GM19395 (cell line): ENCODE measurements at regions not wholly inside any gene's neighbourhood (a gene's known extent, or its start where the extent isn't known, plus 50 kb on each side); places are given as distances from the start of the nearest gene placed in this dataset.

Experiments used
- ATAC-seq: cut with Tn5 transposase; IDR thresholded peaks from one replicate; pipeline ENCODE4 v1.9.1; 2021; ENCODE audit warnings: mild to moderate bottlenecking, moderate library complexity; ENCODE audit not compliant: unreplicated experiment

DNA sequence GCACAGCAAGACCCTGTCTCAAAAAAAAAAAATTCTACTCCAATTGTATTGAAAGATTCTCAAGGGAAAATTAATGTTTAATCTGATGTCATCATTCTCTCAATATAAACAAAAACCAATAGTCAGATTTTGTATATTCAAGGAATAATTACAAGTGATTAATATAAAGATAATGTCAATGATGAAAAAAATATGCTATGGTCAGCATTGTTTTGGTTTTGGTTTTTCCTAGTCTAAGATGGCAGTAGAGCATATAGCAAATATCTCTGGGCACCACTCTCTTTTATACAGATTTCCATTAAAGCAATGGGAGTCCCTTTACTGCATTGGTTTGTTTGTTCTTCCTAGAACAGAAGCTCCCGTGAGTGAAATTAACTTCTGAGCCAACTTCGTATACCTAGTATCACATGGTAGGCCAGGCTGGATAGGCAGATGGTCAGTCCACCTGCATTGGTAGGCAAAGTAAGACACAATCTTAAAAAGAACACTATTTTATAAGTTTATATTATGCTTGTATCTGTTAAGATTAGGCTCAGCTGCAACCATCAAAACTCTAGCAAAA, 523.8 kb upstream of the JARID2 start:
- no peak for ATAC-seq

DNA sequence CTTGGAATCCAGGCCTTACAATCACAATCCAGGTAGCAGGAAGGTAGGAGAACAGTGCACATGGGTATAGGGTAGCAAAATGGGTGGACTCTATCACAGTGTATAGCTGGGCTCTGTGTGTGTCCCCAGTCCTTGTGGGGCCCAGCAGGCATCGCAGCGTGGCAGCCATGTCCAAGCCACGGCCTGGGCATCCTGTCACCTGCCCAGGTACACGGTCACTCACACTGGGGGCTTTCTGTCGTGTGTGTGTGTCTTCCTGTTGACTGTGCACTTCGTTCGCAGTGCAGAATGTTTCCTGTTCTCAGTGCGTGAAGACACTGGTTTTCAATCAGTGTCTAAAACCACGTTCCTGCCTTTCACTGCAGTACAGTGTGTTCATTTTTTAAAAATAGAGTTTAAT, 523.2 kb upstream of the JARID2 start:
- ATAC-seq = no peak

DNA sequence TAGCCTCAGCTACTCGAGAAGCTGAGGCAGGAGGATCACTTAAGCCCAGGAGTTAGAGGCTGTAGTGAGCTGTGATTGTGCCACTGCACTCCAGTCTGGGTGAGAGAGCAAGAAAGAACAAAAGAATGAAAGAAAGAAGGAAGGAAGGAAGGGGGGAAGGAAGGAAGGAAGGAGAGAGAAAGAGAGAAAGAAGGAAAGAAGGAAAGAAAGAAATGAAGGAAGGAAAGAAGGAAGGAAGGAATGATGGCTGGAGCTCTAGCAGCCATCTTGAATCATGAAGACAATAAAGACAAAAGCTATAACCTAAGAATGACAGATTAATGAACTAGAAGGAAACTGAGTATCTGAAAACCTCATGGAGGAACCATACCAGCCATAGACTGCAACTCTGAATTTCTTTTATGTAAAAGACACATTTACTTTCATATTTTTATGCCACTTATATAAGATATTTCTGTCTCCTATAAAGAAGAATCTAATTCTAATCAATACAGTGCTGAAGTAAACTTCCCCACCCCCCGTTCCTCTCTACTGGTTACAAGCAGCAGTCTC, 522.3 kb upstream of the JARID2 start:
- no peak for ATAC-seq

DNA sequence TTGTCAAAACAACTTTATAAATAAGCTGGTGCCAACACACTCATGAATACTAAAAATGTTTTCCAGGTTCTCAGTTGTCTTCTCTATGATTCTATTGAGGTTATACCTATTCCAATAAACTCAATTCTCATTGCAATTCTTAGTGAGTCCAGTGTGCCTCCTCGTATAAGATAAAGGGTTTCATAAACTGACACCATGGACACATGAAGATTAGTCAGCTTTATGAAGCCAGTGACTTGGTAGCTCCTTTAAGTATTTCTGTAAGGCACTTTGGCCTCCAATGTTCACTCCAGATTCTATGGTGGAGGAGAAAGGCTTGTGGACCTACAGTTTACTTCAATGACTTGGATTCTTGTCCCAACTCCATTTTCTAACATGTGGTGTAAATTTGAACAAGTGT, 521.3 kb upstream of the JARID2 start:
- no peak for ATAC-seq

DNA sequence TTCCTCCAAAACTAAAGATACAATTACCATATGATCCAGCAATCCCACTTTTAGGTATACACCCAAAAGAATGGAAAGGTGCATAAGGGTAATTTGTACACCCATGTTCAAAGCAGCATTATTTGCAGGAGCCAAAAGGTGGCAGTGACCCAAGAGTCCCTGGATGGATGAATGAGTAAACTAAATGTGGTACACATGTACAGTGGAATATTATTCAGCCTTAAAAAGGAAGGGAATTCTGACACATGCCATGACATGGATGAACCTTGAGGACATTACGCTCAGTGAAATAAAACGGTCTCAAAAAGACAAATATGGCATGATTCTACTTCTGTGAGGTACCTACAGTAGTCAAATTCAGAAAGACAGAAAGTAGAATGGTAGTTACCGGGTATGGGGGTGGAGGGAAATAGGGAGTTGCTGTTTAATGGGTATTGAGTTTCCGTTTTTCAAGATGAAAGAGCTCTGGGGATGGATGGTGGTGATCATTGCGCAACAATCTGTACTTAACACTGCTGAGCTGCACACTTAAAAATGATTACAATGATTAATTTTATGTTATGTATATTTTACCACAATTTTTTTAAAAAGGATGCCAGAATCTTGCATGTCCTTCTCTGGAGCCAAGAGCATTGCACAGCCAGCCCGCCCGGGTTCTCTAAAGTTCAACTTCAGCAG, 518.9 kb upstream of the JARID2 start:
- no peak for ATAC-seq

DNA sequence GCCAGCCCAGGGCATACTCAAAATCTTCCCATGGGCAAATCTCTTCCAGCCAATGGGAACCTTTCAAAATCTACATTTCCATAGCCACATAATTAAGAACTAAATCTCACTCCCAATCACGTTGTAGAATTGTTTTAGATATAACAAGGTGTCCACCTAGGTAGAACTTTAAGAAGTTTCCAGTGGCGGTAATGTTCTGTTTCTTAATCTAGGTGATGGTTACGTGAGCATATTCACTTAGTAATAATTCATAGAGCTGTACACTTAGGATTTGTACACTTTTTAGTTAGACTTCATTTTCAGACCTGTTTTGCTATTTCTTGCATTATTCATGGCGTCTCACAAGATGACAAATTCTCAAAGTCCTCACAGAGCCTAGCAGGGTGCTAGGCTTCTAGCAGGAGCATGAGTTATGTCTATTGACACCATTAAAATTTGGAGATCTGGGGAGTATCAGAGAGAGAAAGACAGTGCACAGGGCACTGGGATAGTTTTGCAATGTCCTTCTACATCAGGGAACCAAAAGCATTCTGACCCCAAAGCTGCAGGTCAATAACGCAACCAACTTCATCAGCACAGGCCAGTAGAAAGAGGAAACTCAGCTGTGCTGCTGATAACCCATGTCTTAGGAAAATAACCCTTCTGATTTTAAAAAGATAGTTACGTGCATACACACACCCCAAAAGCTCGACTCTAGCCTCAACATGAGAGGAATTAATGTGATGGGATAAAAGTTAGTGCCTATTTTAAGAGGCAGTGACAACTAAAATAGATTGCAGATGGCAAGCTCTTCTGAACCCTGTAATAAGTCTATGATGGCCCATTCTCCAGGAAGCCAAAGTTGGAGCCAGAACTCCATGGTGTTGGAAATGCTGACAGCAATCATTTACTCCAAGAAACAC, 518.1 kb upstream of the JARID2 start:
- no peak for ATAC-seq

DNA sequence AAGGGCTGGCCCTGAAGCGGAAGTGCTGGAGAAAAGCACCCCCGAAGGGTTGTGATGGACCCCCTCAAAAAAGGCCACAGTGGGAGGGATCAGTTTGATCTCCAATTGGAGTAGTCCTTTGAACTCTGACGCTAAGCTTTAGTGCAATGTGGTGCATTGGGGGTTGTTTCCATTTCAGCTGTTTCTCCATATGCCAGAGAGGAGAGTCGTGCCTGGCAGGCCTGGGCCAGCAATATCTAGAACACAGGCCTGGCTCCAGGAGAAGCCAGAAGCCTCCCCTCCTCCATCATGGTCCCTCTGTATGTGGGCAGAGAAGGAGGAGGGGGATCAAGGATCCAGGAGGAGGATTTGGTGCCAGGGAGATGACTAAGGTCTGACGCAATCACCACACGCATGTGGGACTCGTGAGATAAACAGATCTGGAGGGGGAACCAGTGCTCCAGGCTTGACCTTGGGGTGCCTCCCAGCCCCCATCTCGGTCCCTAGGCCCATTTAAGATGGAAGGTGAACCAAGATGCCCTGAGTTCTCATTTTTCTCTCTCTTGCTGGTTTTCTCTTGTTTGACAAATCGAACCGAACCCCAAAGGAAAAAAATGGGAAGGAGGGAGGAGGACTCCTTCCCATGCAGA, 517.4 kb upstream of the JARID2 start:
- no peak for ATAC-seq

DNA sequence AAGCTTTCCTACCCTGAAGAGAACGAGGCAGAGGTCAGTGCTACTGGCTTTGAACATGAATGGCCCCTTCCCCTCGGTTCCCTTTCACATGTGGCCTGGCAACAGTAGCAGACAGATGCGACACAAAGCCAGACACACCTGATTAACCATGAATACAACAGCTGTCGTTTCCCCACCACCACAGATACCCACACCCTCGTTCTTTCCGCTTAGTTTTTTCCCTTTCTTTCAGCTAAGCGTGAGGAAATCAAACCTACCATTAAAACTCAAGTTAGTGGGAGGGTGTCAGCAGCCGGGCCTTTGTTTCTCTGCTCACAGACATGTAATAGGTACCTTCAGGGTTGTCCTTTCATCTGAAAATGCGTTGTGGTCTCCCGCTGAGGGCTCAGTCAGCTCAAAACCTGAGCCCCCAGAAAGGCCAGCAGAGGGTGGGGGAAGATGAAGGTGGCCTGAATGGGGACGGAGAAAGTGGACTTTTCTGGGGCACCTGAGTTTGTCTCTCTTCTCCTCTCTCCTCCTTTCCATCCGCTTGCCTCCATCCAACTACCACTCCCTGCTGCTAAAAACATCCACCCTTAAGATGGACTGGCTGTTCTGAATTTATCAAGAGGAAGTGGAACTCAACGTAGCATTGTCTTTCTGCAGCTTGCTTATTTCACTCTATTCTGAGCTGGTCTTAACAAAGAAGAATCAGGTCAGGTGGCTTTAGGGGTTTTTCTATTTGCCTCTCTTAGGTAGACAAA, 516.6 kb upstream of the JARID2 start:
- peak; percentile 61 for ATAC-seq

DNA sequence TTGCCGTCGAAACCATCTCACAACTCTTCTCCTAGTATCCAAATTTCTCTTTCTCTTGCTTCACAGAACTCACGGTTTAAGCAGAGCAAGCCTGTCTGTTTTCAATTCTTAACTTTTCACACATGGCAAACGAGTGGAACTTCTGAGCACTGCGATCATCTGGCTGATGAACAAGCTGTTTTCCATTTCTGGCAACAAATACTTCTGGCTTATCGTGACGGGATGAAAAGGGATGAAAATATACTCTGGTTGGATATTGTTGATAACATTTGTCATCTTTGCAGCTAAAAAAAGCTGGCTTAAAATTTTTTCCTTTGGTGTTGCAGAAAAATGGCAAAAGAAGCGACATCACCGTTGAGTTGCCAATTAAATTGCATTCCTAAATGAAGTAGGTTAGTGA, 515.2 kb upstream of the JARID2 start:
- ATAC-seq = no peak

DNA sequence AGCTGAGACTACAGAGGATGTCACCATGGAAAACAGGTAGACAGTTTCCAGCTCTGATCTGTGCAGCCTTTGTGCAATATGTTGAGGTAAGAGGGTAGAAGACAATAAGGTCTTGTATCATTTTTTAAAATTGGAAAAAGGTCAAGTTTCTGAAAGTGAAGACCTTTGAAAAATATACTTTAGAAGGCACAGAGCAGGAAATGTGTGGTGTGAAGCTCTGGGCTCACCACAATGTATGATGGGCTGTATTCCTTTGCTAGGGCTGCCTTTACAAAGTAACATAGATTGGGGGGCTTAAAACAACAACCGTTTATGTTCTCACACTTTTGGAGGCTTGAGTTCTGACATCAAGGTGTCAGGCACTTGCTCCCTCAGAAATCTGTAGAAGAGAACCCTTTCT, 514.3 kb upstream of the JARID2 start:
- no peak for ATAC-seq

DNA sequence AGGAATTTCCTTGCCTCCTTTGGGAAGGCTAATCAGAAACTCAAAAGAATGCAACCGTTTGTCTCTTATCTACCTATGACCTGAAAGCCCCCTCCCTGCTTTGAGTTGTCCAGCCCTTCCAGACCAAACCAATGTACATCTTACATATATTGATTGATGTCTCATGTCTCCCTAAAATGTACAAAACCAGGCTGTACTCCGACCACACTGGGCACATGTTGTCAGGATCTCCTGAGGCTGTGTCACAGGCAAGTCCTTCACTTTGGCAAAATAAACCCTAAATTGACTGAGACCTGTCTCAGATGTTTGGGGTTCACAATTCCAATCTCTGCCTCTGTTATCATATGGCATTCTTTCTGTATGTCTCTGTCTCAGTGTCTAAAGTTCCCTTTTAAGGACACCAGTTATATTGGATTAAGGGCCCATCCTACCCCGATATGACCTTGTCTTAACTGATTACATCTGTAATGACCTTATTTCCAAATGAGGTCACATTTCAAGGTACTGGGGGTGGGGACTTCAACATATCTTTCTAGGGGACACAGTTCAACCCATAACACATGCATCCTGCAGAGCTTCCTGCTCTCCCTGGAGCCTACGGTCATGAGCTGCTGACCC, 513.5 kb upstream of the JARID2 start:
- ATAC-seq = no peak

DNA sequence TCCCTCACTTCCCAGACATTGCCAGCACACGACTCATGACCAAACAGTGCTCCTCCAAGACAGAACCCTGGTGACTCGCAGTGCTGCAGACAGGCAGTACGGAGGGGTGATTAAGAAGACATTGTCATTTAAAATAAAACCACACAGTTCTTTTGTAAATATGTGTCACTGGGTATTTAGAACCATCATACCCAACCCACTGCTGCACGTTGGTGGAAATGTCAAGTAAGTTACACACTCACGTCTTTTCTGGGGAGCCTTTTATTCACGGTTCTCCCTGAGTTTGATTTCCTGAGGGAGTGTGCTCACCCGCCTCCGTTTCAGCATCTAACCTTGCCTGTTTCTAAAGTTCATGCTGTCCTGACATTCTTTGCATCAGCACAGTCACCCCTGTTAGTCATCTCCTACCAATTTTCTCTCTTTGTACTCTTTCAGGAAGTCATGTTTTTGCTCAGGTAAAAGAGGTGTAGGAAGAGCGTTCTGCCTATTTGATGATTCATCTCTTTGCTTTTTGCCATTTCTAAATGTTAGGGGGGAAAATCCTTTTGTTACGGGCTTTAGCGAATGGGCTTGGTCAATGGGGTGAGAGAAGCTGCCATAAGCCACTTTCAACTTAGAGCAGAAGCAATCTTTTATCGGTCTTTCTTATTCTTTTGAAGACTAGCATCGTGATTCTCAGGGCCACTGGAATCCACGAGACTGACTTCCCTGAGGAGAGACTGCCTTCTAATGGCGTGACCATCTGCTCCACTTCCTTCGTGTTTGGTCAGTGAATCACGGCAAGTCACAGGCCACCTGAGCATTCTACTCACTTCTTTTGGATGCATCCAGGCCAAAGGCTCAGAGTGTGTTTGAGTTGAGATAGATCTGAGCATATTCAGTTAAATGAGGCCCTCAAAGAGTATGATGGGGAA, 512.8 kb upstream of the JARID2 start:
- no peak for ATAC-seq

DNA sequence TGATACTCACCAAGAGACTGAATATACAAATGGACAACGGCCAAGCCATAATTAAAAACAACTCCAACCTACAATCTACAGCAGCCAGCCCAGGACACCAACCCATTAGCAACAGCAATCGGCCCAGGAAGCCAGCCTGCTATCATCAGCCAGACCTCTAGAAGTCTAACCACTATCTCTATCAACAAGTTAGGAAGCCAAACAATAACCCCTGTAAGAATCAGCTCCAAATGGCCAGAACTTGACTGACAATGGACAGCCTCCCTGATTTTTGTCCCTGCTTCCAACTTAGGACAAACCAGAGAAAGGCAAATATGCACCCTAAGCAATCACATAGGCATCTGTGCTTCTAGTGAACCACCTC, 511.8 kb upstream of the JARID2 start:
- no peak for ATAC-seq

DNA sequence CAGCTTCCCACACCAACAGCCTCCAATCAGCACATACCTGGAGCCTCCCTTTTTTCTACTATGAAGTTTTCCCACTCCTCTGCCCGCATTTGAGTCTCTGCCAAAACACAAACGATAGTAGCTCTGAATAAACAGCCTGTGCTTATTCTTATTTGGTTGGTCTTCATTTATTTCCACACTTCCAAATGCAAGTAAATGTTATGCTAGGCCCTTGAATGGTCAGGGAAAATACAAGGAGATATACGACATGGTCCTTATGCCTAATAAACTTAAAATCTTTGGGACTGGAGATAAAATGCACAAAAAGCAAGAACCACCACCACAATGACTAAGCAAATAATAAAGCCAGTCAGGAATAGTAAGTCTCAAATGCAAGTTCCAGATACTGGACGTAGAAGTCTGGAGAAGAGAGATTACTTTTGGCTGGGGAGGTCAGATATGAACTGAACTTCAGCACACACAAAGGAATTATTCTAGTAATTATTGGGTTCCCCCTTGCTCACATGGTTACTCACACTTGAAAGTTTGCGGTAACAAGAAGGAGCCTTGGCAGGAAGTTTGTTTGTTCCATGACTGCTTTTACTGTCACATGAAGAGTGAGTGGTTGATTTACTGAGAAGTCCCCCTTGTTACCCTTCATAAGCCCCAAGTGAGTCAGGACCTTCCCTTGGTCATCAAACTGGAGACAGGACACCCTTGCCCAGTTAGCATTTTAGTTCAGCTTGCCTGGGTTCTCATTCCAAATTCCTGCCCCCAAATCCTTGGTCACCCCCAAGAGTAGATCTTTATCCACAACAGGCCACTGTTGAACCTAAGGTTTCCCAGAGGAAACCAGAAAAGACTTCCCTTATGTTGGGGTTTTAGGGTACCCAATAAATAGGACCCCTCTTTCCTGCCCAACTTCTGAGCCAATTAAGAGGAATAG, 511.2 kb upstream of the JARID2 start:
- ATAC-seq = peak; percentile 74

DNA sequence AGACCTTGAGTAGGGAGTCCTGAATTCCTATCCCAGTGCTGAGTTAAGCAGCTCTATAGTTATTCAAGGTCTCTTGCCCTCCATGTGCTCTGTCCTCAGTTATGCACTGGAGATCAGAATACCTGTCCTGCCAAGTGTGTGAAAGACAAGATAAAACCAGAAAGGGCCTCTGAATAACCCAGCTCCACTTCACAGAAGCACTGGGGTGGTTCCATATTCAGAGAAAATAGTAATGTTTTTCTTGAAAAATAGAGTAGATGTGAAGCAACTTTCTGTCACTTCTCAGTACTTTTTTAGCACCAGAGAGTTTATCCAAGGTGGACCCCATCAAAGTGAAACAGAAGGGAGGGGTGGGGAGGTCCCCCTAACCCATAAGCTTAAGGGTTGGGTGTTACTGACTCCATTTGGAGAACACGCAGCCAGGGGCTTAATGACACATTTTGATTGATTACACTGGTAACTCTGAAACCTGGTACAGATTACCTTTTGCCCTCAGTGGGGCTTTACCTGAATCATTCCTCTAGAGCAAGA, 509.8 kb upstream of the JARID2 start:
- no peak for ATAC-seq

DNA sequence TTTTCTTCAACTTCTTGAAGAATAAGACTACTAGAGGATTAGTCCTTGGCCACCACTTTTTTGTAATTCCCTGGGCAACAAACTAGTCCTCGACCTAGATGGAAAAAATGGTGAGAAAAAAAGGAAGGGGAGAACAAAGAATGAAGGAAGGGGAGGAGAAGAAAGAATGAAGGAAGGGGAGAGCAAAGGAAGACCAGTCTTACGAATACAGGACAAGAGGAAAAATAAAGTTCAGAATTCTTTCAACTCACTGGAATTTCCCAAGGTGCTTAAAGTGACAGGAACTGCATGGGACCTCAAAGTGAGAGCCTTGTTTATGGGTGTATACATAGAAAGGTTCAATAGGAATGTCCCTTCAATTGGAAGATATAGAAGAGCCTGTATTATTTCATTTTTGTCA, 509.3 kb upstream of the JARID2 start:
- no peak for ATAC-seq

DNA sequence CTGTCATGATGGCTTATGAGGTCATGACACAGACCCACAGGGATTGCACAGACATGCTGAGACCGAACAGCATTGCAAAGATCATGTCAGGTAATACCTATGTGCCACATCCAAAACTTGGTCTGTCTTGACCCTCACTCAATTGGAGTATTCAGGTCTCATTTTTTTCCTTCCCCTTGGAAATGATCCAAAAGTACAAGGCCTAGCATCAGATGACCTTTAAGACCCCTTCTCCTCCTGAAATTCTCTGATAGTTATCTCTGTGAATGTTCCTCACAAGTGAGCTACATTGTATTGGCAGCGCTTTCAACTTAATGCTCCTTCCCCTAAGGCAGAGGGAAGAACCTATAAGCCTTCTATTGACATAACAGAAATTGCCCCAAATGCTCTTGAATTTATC, 507.4 kb upstream of the JARID2 start:
- ATAC-seq = no peak

DNA sequence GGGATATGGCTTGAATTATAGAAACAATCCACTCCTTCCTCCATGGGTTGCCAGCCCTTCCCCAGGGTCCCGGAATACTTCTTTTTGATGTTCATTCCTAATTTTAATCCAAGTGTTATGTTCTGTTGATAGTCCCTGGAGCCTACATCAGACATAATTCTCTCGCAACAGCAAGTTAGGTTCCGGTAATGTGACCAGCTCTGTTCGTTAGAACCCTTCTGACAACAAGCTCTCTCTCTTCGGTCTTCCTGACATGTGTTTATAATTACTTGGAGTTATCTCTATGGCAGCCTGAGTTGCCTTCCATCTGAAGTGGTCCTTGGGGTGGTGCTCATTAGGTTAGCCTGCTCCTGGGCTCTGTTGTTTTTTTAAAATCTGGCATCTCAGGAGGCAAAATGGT, 506.9 kb upstream of the JARID2 start:
- ATAC-seq = no peak
